ENCODE measurements at regions not wholly inside any gene's neighbourhood (a gene's known extent, or its start where the extent isn't known, plus 50 kb on each side); places are given as distances from the start of the nearest gene placed in this dataset.
"Not testable (repeated sequence)": the region's sequence is repeated elsewhere in the genome, so short reads cannot be mapped to it uniquely, and the experiment has no call there.

GRCh38 chr13:70235565-70235964 lies 127.3 kb upstream of the KLHL1 start:
- Histone ChIP-seq H3K27ac (ENCODE audit: low read depth, low read length) (no peak overlapping the region), H3K27me3 (ENCODE audit: control insufficient read depth in 2 of 2, insufficient read depth in 2 of 2, low read length in 2 of 2) (no peaks in the 10 kb centered on the region), H3K36me3 (ENCODE audit: control insufficient read depth in 2 of 3, insufficient read depth in 3 of 3, low read length in 3 of 3) (no peaks in the 10 kb centered on the region), H3K4me3 (ENCODE audit: low read length) (no peak overlapping the region), H3K4me1 (ENCODE audit: control insufficient read depth in 2 of 2, insufficient read depth in 2 of 2, low read length in 2 of 2) (no peaks in the 10 kb centered on the region), H3K9me3 (ENCODE audit: control insufficient read depth in 2 of 3, low read length in 3 of 3) (no peaks in the 10 kb centered on the region)
- intact Hi-C loops (cut with micrococcal nuclease), result no loop called here
- H3K9me3 Mint-ChIP-seq, result peaks cover 0 to 19% (median 4%) of the 10 kb centered on the region in 11 donors
- H3K27me3 Mint-ChIP-seq, result no peaks in the 10 kb centered on the region
- ATAC-seq (no peak), DNase-seq (no peak)
- ChIA-PET CTCF (no interaction called here), POLR2A (no interaction called here)
- H3K4me3 Mint-ChIP-seq, result no peak overlapping the region
- no peak overlapping the region for H3K27ac Mint-ChIP-seq
- H3K4me1 Mint-ChIP-seq, result no peaks in the 10 kb centered on the region
- no peaks in the 10 kb centered on the region for H3K36me3 Mint-ChIP-seq

- ATAC-seq, result no peak
- intact Hi-C loops (cut with micrococcal nuclease), result no loop called here
- CTCF ChIA-PET, result no interaction called here
Observed at GRCh38 chr13:70223911-70224310, 115.7 kb upstream of the KLHL1 start.

GRCh38 chr13:70222926-70223325 lies 114.7 kb upstream of the KLHL1 start:
- Histone ChIP-seq H3K27me3 (ENCODE audit: control insufficient read depth in 2 of 2, insufficient read depth in 2 of 2, low read length in 2 of 2) (no peaks in the 10 kb centered on the region), H3K9me3 (ENCODE audit: control insufficient read depth in 2 of 3, low read length in 3 of 3) (no peaks in the 10 kb centered on the region), H3K4me1 (ENCODE audit: control insufficient read depth in 2 of 2, insufficient read depth in 2 of 2, low read length in 2 of 2) (no peaks in the 10 kb centered on the region), H3K36me3 (ENCODE audit: control insufficient read depth in 2 of 3, insufficient read depth in 3 of 3, low read length in 3 of 3) (no peaks in the 10 kb centered on the region), H3K27ac (ENCODE audit: low read depth, low read length) (no peak overlapping the region), H3K4me3 (ENCODE audit: low read length) (no peak overlapping the region)
- ATAC-seq, result no peak
- POLR2A ChIA-PET, result no interaction called here
- no peak for DNase-seq
- CTCF ChIA-PET, result no interaction called here
- Mint-ChIP-seq H3K27ac (no peak overlapping the region), H3K36me3 (no peaks in the 10 kb centered on the region), H3K4me3 (no peak overlapping the region), H3K27me3 (no peaks in the 10 kb centered on the region), H3K9me3 (peaks cover 0 to 8% (median 2%) of the 10 kb centered on the region in 11 donors), H3K4me1 (no peaks in the 10 kb centered on the region)
- intact Hi-C loops (cut with micrococcal nuclease), result no loop called here

More at GRCh38 chr13:70223911-70224310, 115.7 kb upstream of the KLHL1 start:
- no peaks in the 10 kb centered on the region for H3K4me1 ChIP-seq (ENCODE audit: control insufficient read depth in 2 of 2, insufficient read depth in 2 of 2, low read length in 2 of 2)
- DNase-seq, result no peak
- no peaks in the 10 kb centered on the region for H3K27me3 ChIP-seq (ENCODE audit: control insufficient read depth in 2 of 2, insufficient read depth in 2 of 2, low read length in 2 of 2)
- peaks cover 0 to 8% (median 4%) of the 10 kb centered on the region in 11 donors for H3K9me3 Mint-ChIP-seq
- no peak overlapping the region for H3K4me3 Mint-ChIP-seq
- no peaks in the 10 kb centered on the region for H3K36me3 ChIP-seq (ENCODE audit: control insufficient read depth in 2 of 3, insufficient read depth in 3 of 3, low read length in 3 of 3)
- no peak overlapping the region for H3K27ac Mint-ChIP-seq
- no peaks in the 10 kb centered on the region for H3K4me1 Mint-ChIP-seq
- H3K9me3 ChIP-seq (ENCODE audit: control insufficient read depth in 2 of 3, low read length in 3 of 3), result no peaks in the 10 kb centered on the region
- POLR2A ChIA-PET, result no interaction called here
- H3K27me3 Mint-ChIP-seq, result no peaks in the 10 kb centered on the region
- no peak overlapping the region for H3K27ac ChIP-seq (ENCODE audit: low read depth, low read length)
- no peaks in the 10 kb centered on the region for H3K36me3 Mint-ChIP-seq
- H3K4me3 ChIP-seq (ENCODE audit: low read length), result no peak overlapping the region

- ChIA-PET POLR2A (no interaction called here), CTCF (no interaction called here)
- Mint-ChIP-seq H3K27me3 (no peaks in the 10 kb centered on the region), H3K4me1 (no peaks in the 10 kb centered on the region), H3K27ac (no peak overlapping the region), H3K9me3 (peaks cover 0 to 7% (median 0%) of the 10 kb centered on the region in 11 donors), H3K36me3 (no peaks in the 10 kb centered on the region), H3K4me3 (no peak overlapping the region)
- Histone ChIP-seq H3K9me3 (ENCODE audit: control insufficient read depth in 2 of 3, low read length in 3 of 3) (no peaks in the 10 kb centered on the region), H3K27me3 (ENCODE audit: control insufficient read depth in 2 of 2, insufficient read depth in 2 of 2, low read length in 2 of 2) (no peaks in the 10 kb centered on the region), H3K4me3 (ENCODE audit: low read length) (no peak overlapping the region), H3K27ac (ENCODE audit: low read depth, low read length) (no peak overlapping the region), H3K4me1 (ENCODE audit: control insufficient read depth in 2 of 2, insufficient read depth in 2 of 2, low read length in 2 of 2) (no peaks in the 10 kb centered on the region), H3K36me3 (ENCODE audit: control insufficient read depth in 2 of 3, insufficient read depth in 3 of 3, low read length in 3 of 3) (no peaks in the 10 kb centered on the region)
- ATAC-seq, result no peak
- intact Hi-C loops (cut with micrococcal nuclease), result no loop called here
- DNase-seq, result no peak
Observed at GRCh38 chr13:70218618-70219017, 110.4 kb upstream of the KLHL1 start.

GRCh38 chr13:70208968-70209367 lies 100.7 kb upstream of the KLHL1 start:
- H3K4me1 ChIP-seq (ENCODE audit: control insufficient read depth in 2 of 2, insufficient read depth in 2 of 2, low read length in 2 of 2); H3K4me3 Mint-ChIP-seq; ATAC-seq; H3K27ac ChIP-seq (ENCODE audit: low read depth, low read length); H3K4me1 Mint-ChIP-seq; intact Hi-C loops (cut with micrococcal nuclease); POLR2A ChIA-PET; H3K27me3 Mint-ChIP-seq; DNase-seq; H3K36me3 Mint-ChIP-seq; H3K27me3 ChIP-seq (ENCODE audit: control insufficient read depth in 2 of 2, insufficient read depth in 2 of 2, low read length in 2 of 2); H3K4me3 ChIP-seq (ENCODE audit: low read length); CTCF ChIA-PET; H3K27ac Mint-ChIP-seq; H3K36me3 ChIP-seq (ENCODE audit: control insufficient read depth in 2 of 3, insufficient read depth in 3 of 3, low read length in 3 of 3); H3K9me3 ChIP-seq (ENCODE audit: control insufficient read depth in 2 of 3, low read length in 3 of 3): not testable (repeated sequence)
- peaks cover 0 to 13% (median 8%) of the 10 kb centered on the region in 11 donors for H3K9me3 Mint-ChIP-seq

- Mint-ChIP-seq H3K4me3 (no peak overlapping the region), H3K9me3 (peaks cover 0 to 21% (median 8%) of the 10 kb centered on the region in 11 donors), H3K27me3 (no peaks in the 10 kb centered on the region), H3K4me1 (no peaks in the 10 kb centered on the region), H3K27ac (no peak overlapping the region), H3K36me3 (peaks cover 0 to 4% (median 0%) of the 10 kb centered on the region in 5 donors)
- intact Hi-C loops (cut with micrococcal nuclease), result no loop called here
- DNase-seq (no peak), ATAC-seq (no peak)
- H3K9me3 ChIP-seq (ENCODE audit: control insufficient read depth in 2 of 3, low read length in 3 of 3), result peaks cover 0 to 6% (median 0%) of the 10 kb centered on the region in 3 experiments
- H3K27me3 ChIP-seq (ENCODE audit: control insufficient read depth in 2 of 2, insufficient read depth in 2 of 2, low read length in 2 of 2), result no peaks in the 10 kb centered on the region
- H3K4me1 ChIP-seq (ENCODE audit: control insufficient read depth in 2 of 2, insufficient read depth in 2 of 2, low read length in 2 of 2), result no peaks in the 10 kb centered on the region
- H3K36me3 ChIP-seq (ENCODE audit: control insufficient read depth in 2 of 3, insufficient read depth in 3 of 3, low read length in 3 of 3), result no peaks in the 10 kb centered on the region
- ChIA-PET CTCF (no interaction called here), POLR2A (no interaction called here)
- no peak overlapping the region for H3K27ac ChIP-seq (ENCODE audit: low read depth, low read length)
- H3K4me3 ChIP-seq (ENCODE audit: low read length), result no peak overlapping the region
Observed at GRCh38 chr13:70206671-70207070, 98.4 kb upstream of the KLHL1 start.

- DNase-seq (peak in 2 of 9 donors; percentile 3 to 7), ATAC-seq (no peak)
- H3K27ac ChIP-seq (ENCODE audit: low read depth, low read length), result no peak overlapping the region
- no peak overlapping the region for H3K4me3 Mint-ChIP-seq
- no peaks in the 10 kb centered on the region for H3K36me3 Mint-ChIP-seq
- H3K9me3 ChIP-seq (ENCODE audit: control insufficient read depth in 2 of 3, low read length in 3 of 3), result peaks cover 0 to 6% (median 0%) of the 10 kb centered on the region in 3 experiments
- intact Hi-C loops (cut with micrococcal nuclease), result no loop called here
- H3K4me1 ChIP-seq (ENCODE audit: control insufficient read depth in 2 of 2, insufficient read depth in 2 of 2, low read length in 2 of 2), result no peaks in the 10 kb centered on the region
- H3K27me3 ChIP-seq (ENCODE audit: control insufficient read depth in 2 of 2, insufficient read depth in 2 of 2, low read length in 2 of 2), result no peaks in the 10 kb centered on the region
- CTCF ChIA-PET, result no interaction called here
- peaks cover 0 to 17% (median 3%) of the 10 kb centered on the region in 11 donors for H3K9me3 Mint-ChIP-seq
- H3K27ac Mint-ChIP-seq, result no peak overlapping the region
- H3K36me3 ChIP-seq (ENCODE audit: control insufficient read depth in 2 of 3, insufficient read depth in 3 of 3, low read length in 3 of 3), result no peaks in the 10 kb centered on the region
- no peaks in the 10 kb centered on the region for H3K27me3 Mint-ChIP-seq
- no peaks in the 10 kb centered on the region for H3K4me1 Mint-ChIP-seq
- no peak overlapping the region for H3K4me3 ChIP-seq (ENCODE audit: low read length)
- POLR2A ChIA-PET, result no interaction called here
Observed at GRCh38 chr13:70203661-70204229, 95.5 kb upstream of the KLHL1 start.

All from naive thymus-derived CD4-positive, alpha-beta T cell (primary cell).